GM12875 (cell line): ENCODE measurements at regions not wholly inside any gene's neighbourhood (a gene's known extent, or its start where the extent isn't known, plus 50 kb on each side); places are given as distances from the start of the nearest gene placed in this dataset.
"Not testable (repeated sequence)": the region's sequence is repeated elsewhere in the genome, so short reads cannot be mapped to it uniquely, and the experiment has no call there.

Experiments used
- H3K4me3 ChIP-seq: one replicate; pipeline ENCODE4 v1.5.1; 2011; ENCODE audit warnings: low read depth, low read length, control low read depth
- TF ChIP-seq, protein P1 (sequence below): IDR thresholded peaks from 2 replicates; pipeline ENCODE4 v1.5.1; 2011; ENCODE audit warnings: low read depth, mild to moderate bottlenecking, control low read depth, inconsistent platforms, low read length, moderate library complexity, borderline replicate concordance; ENCODE audit not compliant: insufficient read depth

DNA sequence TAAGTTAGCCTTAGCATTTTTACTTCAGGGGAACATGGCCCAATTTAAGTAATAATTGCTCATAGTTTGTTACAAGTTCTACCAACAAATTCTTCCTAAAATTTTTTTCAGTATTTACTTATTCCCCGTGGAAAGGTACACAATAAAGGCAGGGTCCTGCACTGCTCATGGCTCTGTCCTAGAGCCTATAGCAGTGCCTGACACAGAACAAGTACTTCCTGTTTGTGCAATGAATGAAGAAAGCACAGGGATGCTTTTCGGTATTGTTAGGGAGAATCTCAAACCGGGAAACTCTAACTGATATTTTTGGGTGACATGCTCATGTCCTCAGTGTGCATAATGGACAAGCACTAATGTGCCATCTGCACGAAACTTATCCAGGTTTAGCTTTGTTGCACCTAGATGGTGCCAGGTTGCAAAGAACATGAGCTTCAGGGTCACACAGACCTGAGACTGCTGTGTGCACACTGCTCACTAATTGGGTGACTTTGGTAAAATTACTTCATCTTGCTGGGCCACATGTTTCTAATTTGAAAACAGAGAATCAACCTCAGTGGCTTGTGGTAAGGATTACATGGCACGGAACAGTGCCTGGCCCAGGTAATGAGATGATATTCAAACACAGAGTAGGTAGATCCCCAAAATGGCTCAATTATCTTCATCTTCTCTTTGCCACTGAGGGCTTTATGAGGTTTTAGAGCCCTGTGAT, 175.8 kb upstream of the NPY2R start:
- TF ChIP-seq, protein P1, sequence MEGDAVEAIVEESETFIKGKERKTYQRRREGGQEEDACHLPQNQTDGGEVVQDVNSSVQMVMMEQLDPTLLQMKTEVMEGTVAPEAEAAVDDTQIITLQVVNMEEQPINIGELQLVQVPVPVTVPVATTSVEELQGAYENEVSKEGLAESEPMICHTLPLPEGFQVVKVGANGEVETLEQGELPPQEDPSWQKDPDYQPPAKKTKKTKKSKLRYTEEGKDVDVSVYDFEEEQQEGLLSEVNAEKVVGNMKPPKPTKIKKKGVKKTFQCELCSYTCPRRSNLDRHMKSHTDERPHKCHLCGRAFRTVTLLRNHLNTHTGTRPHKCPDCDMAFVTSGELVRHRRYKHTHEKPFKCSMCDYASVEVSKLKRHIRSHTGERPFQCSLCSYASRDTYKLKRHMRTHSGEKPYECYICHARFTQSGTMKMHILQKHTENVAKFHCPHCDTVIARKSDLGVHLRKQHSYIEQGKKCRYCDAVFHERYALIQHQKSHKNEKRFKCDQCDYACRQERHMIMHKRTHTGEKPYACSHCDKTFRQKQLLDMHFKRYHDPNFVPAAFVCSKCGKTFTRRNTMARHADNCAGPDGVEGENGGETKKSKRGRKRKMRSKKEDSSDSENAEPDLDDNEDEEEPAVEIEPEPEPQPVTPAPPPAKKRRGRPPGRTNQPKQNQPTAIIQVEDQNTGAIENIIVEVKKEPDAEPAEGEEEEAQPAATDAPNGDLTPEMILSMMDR: no peak
- no peak overlapping the region for H3K4me3 ChIP-seq

DNA sequence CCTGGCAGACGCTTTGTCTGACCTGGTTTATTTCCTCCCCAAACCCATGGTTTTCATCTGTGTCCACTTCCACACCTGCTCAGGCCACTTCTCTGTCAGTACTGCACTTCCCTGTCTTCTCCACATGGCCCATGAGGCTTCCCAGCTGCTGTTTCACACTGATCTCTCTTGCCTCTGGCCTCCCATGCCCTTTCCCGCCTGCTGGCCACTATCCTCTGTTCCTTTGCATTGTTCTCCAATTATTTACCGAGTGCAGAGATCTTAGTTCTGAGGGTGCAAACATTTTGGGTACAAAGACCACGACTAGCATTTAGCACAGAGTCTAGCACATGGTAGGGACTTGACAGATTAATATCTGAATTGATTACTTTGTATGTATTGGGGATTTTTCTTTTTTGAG, 174.8 kb upstream of the NPY2R start:
- no peak overlapping the region for H3K4me3 ChIP-seq
- TF ChIP-seq, protein P1: no peak

DNA sequence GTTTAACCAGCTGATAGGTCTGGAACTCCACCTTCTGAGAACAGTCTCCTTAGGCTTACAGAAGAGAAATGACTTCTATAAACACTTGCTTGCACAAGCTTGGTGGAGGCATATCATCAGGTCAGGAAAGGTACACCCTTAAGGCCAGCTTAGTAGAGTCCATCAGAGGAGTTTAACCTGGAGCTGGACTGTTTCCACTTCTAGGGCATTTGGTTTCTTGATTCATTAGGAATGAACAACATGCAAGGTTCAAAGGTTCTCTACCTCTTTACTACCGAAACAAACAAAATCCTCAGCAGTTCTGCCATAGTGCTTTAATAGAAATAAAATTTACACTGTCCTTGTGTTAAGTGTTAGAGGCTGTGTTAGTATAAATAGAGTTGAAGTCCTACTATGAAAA, 171.4 kb upstream of the NPY2R start:
- no peak overlapping the region for H3K4me3 ChIP-seq
- TF ChIP-seq, protein P1: no peak

DNA sequence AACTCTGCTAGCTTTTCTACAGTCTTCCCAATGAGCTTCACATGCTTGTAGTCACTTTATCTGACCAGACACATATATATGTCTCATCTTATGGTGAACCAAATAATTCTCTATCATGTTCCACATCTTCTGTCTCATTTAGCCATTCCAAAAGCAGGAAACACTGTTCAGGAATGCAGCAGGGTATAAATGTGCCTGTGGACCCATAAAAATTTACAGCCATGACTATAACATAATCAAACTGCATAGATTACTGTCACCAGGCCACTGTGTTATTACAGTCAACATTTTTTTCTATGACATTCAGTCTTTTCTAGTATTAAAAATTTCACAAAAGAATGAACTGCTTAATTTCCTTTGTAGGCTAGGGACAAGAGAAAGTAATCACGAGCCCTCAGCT, 170.0 kb upstream of the NPY2R start:
- TF ChIP-seq, protein P1: no peak
- no peak overlapping the region for H3K4me3 ChIP-seq

DNA sequence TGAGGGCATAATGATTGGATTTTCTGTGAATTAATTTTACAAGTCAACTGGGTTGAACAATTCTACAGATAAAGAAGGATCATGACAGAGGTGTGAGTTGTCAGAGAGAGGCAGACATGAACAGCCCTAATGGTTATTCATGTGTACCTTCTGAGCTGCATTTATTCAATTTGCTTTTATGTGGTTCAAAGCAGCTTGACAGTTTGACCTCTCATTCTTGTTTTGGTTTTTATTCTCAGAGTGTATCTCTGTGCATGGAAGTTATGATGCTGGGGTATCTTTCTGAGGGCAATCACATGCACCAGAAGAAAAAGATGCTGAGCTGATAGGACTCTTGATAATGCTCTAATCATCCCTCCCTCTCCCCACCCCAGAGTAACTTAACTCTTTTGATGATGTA, 169.3 kb upstream of the NPY2R start:
- TF ChIP-seq, protein P1: no peak
- H3K4me3 ChIP-seq: no peak overlapping the region

DNA sequence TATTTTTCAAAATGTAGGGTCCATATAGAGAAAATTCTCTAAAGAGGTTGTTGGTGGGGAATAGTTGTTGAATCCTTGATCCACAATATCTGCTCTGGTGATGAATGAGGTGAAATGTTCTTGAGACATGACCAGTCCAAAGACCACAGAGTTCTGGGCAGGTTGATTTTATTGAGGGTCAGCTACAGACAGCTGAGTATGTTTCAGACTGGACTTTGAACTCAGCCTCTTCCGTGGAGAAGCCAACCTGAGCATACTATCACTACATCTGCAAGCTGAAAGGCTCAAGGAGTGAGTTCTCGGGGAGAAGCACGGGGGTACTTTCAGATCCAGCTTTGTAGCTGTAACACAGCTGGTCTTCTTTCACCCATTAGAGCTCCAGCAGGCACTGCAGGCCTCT, 168.4 kb upstream of the NPY2R start:
- TF ChIP-seq, protein P1: no peak
- H3K4me3 ChIP-seq: no peak overlapping the region

DNA sequence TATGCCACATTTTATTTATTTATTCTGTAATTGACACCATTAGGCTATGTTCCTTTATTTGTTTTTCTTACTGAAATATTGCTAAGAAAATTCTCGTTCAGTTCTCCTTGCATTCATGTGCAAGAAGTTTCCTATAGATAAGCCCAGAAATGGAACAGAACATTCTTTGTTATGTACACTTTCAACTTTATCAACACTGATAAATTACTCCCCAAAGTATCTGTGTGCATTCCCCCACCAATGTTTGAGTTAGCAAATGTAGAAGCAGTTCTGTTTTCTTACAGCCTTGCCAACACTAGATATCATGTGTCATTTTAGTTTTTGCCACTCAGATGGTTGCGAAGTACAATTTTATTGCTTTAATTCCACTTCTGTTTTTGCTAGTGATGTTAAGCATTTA, 166.4 kb upstream of the NPY2R start:
- no peak overlapping the region for H3K4me3 ChIP-seq
- TF ChIP-seq, protein P1: no peak

DNA sequence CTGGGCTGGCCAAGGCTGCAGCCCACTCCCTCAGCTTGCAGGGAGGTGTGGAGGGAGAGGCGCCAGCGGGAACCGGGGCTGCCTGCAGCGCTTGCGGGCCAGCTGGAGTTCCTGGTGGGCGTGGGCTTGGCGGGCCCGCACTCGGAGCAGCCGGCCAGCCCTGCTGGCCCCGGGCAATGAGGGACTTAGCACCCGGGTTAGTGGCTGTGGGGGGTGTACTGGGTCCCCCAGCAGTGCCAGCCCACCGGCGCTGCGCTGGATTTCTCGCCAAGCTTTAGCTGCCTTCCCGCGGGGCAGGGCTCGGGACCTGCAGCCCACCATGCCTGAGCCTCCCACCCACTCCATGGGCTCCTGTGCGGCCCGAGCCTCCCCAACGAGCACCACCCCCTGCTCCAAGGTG, 164.2 kb upstream of the NPY2R start:
- not testable (repeated sequence) for H3K4me3 ChIP-seq
